NB4 (cell line): ENCODE measurements at regions not wholly inside any gene's neighbourhood (a gene's known extent, or its start where the extent isn't known, plus 50 kb on each side); places are given as distances from the start of the nearest gene placed in this dataset.

Experiments used
- DNase-seq: peaks from one replicate; pipeline ENCODE4 v3.0.0; 2010; ENCODE audit warnings: low read depth
- H3K4me3 ChIP-seq: one replicate; pipeline ENCODE4 v1.5.1; 2011; ENCODE audit warnings: mild to moderate bottlenecking, low read depth, low read length, moderate library complexity
- MYC ChIP-seq: IDR thresholded peaks from 2 replicates; pipeline ENCODE4 v1.6.1; 2011; ENCODE audit warnings: low read depth, low read length
- POLR2A ChIP-seq: IDR thresholded peaks from 2 replicates; pipeline ENCODE4 v1.6.1; 2011; ENCODE audit warnings: mild to moderate bottlenecking; ENCODE audit not compliant: insufficient read length; ENCODE audit errors: extremely low read depth
- TF ChIP-seq, protein P1 (sequence below): IDR thresholded peaks from 2 replicates; pipeline ENCODE4 v1.6.1; 2011; ENCODE audit warnings: low read depth, low read length
- TF ChIP-seq, protein P2 (sequence below): IDR thresholded peaks from one replicate; pipeline ENCODE4 v1.5.1; 2012; ENCODE audit warnings: low read depth, low read length

DNA sequence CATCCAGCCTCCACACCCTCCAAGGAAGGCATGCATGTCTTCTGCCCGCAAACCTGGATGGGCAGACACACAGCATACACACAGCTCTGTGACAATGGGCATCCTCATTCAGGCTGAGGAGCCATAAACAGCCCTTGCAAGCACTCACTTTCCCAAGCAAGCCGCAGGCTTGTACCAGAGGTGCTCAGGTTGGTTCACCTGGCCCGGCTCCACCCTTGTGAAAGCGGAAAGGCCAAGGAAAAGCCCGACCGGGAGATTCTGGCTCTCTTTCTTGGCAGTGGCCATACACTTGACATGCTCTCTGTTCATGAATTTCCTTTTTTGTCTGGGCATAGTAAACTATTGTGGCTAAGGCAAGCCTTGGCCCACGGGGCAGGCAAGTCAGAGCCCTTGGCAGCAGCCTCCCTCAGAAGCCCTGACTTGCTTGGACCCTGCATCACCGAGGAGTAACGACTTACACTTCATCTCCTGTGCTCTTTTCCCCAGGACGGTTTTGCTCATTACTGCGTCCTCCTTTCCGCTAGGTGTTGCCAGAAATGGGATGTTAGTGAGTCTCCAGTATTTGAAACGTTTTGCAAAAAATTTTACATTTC lies 74.6 kb upstream of the BNC1 start:
- H3K4me3 ChIP-seq = no peak overlapping the region
- DNase-seq = no peak
- no peak for TF ChIP-seq MYC
- TF ChIP-seq, protein P1, sequence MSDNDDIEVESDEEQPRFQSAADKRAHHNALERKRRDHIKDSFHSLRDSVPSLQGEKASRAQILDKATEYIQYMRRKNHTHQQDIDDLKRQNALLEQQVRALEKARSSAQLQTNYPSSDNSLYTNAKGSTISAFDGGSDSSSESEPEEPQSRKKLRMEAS = no peak
- no peak for TF ChIP-seq POLR2A
- TF ChIP-seq, protein P2, sequence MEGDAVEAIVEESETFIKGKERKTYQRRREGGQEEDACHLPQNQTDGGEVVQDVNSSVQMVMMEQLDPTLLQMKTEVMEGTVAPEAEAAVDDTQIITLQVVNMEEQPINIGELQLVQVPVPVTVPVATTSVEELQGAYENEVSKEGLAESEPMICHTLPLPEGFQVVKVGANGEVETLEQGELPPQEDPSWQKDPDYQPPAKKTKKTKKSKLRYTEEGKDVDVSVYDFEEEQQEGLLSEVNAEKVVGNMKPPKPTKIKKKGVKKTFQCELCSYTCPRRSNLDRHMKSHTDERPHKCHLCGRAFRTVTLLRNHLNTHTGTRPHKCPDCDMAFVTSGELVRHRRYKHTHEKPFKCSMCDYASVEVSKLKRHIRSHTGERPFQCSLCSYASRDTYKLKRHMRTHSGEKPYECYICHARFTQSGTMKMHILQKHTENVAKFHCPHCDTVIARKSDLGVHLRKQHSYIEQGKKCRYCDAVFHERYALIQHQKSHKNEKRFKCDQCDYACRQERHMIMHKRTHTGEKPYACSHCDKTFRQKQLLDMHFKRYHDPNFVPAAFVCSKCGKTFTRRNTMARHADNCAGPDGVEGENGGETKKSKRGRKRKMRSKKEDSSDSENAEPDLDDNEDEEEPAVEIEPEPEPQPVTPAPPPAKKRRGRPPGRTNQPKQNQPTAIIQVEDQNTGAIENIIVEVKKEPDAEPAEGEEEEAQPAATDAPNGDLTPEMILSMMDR = no peak

DNA sequence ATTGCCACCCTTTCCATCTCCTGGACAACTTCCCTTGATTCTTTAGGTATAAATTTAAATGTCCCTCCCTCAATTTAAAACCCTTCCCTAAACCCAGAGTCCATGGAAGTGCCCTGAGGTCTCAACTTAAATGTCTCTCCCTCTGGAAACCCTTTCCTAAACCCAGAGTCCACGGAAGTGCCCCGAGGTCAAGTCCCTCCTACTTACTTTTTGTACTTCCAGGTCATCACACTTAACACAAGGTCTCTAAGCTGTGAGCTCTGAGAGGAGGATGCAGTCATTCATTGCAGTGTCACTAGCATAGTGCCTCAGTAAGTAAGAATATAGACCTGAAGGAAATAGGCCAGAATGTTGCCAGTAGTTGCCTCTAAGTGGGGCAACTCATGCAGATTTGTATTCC lies 78.2 kb upstream of the BNC1 start:
- TF ChIP-seq MYC (no peak), POLR2A (no peak)
- TF ChIP-seq, protein P1 = no peak
- TF ChIP-seq, protein P2 = no peak
- no peak for DNase-seq
- no peak overlapping the region for H3K4me3 ChIP-seq

DNA sequence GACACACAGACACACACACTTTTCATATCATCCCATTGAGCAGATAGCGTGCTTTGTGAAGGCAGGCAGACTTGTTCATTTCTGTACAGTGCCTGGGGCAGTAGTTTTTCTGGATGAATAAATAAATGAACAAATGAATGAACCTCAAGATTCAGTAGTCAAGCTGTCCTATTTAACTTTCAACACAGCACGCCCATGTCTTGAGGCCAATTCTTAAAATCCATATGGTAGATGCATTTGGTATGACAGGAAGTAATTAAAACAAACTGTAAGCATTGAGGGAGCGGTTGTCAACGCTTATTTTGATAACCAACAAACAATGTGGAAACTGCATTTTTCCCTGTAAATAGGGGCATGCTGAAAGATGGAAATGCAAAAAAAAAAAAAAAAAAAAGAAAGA lies 80.0 kb upstream of the BNC1 start:
- TF ChIP-seq, protein P2 = no peak
- no peak for TF ChIP-seq POLR2A
- TF ChIP-seq, protein P1 = no peak
- TF ChIP-seq MYC = no peak
- no peak for DNase-seq
- no peak overlapping the region for H3K4me3 ChIP-seq

DNA sequence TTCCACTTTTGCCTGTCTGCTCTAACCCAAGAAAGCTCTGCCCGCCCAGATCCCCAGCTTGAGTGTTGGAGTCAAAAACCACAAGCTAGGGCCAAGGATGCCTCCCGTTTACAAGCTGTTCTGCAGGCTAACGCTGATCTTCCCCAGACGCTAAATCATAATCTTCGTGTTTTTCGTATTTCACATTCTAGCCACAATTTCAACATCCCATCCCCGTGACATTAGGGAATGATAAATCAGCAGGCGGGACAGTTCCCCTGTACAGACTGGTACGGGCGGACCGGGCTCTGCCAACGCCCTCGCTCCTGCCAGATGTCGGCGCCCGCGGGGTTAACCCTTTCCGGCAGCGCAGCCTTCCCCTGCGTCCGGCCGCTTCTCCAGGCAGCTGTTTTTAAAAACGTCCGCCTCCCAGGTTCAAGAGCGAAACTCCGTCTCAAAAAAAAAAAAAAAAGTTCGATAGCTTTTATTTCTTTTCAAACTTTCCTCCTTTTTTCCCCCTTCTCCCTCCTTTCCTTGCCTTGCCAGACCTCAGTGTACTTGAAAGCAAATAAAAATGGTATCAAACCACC lies 81.0 kb upstream of the BNC1 start:
- DNase-seq = peak; percentile 69
- TF ChIP-seq MYC = no peak
- TF ChIP-seq POLR2A = no peak
- TF ChIP-seq, protein P2 = no peak
- TF ChIP-seq, protein P1 = no peak
- peak overlapping the region; percentile 9 for H3K4me3 ChIP-seq

DNA sequence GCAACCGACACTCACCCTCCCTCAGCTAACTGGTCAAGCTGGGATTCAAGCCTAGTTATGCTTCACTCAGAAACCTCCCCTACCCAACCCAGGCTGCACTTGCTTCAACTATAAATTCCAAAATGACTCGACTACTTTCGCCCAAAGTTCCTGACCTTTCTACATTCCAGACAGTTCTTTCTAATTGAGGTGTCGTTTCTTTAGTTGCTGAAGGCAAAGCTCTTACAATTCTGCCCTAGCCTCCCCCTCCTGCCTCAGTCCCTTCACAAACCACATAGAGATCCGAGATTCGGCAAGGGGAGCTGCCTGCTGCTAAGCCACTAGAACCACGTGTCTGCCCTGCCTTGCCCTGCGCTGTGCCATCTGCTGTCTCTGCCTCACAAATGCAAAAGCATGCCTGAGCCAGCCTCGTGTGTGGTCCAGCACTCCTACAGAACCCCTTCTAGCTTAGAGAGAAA lies 74.7 kb upstream of the SH3GL3 start:
- no peak for TF ChIP-seq MYC
- TF ChIP-seq, protein P2 = no peak
- no peak for TF ChIP-seq POLR2A
- TF ChIP-seq, protein P1 = no peak; the same call in 1 of the 2 replicates
- DNase-seq = no peak
- no peak overlapping the region for H3K4me3 ChIP-seq
